Right renal cortex interstitium (tissue), 3 donors: ENCODE measurements at regions not wholly inside any gene's neighbourhood (a gene's known extent, or its start where the extent isn't known, plus 50 kb on each side); places are given as distances from the start of the nearest gene placed in this dataset.
"Not testable (repeated sequence)": the region's sequence is repeated elsewhere in the genome, so short reads cannot be mapped to it uniquely, and the experiment has no call there.

Experiments
- DNase-seq, 3 donors: peaks; one replicate each; pipeline ENCODE4 v3.0.0-alpha.2; 2013; ENCODE audit warnings: low read depth in 3 of 3, low spot score in 2 of 3

GRCh38 chr12:8389296-8389695, 66.5 kb upstream of the CLEC6A start:
- not testable (repeated sequence) for DNase-seq

DNA sequence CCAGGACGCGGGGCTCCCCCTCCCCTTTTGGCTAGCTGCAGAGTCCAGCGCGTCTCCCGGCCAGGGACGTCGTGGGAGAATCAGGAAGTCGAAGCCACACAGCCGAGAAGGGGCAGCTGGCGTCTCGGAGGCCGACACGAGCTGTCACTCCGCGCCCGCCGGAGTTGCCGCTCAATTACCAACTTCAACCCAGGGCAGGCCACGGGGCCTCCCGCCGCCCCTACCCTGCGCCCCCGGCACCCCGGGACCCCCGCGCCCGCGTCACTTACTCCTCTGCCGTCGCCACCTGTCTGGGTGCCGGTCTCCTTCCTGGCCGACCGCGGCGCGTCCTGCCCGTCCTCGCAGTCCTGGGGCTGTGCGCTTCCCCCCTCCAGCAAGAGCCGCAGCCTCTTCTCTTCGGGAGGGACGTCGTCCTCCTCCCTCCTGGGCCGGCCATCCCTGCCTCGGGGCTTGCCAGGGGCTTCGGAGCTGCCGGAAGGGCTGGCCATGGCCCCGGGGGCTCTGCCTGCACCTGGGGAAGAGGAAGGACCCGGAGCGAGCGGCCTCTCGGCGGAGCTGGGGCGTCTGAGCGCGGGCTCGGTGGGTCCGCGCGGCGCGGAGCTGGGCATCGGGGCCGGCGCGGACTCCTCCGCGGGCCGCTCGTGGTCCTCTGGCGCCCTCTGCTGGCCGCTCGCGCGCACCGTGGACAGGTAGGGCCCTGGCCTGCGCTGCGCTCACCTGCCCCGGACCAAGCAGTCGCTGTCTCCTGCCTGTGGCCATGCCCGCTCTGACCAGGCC, 65.6 kb upstream of the CLEC6A start:
- DNase-seq, result peak in 2 of 3 donors; percentile 27 to 30

DNA sequence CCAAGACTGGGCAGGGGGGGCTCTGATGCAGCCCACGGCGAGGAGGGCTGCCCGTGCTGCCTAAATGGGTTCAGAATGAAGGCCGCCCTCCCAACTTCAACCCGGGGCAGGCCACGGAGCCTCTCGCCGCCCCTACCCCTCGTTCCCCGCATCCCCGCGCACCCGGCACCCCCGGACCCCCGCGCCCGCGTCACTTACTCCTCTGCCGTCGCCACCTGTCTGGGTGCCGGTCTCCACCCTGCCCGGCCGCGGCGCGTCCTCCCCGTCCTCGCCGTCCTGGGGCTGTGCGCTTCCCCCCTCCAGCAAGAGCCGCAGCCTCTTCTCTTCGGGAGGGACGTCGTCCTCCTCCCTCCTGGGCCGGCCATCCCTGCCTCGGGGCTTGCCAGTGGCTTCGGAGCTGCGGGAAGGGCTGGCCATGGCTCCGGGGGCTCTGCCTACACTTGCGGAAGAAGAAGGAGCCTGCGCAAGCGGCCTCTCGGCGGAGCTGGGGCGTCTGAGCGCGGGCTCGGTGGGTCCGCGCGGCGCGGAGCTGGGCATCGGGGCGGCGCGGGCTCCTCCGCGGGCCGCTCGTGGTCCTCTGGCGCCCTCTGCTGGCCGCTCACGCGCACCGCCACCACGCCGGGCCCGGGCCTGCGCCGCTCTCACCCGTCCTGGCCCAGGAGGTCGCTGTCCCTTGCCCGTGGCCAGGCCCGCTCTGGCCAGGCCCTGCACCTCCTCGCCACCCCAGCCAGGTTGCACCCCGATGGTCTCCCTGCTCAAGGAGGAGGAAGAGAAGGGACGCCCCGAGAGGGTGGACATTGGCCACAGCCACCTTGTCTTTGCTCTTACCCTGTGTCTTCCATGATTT, 59.3 kb upstream of the CLEC6A start:
- DNase-seq, result not testable (repeated sequence)

DNA sequence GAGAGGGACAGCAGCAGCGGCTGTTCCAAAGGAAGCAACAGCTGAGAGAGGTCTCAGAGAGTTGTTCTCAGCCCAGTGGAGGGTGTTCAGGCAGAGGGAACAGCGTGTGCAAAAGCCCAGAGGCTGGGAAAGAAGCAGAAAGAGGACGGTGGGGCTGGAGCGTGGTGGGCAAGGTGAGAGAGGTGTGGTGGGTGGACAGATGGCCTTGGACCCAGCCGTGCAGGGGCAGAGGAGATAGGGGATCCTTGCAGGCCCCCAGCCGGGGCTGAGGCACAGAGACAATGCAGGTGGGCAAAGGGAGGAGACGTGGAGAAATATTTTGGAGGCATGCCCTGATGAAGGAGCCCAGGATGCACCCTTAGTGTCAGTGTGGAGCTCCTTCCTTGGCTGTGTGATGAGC, 58.4 kb upstream of the CLEC6A start:
- not testable (repeated sequence) for DNase-seq

DNA sequence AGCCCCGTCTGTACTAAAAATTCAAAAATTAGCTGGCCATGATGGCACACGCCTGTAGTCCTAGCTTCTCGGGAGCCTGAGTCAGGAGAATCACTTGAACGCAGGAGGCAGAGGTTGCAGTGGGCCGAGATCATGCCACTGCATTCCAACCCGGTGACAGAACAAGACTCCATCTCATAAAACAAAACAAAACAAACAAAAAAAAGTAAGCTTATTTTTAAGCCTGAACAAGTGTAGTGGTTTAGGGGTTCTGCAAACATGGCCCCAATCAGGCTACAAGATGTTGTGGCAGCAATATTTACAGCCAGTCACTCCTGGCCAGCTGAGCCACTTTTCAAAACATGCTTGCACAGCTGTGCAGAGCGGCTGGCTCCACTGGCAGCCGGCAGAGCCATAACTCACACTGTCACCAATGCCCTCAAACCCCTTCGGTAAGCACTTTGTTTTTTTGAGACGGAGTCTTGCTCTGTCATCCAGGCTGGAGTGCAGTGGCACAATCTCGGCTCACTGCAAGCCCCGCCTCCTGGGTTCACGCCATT, 56.2 kb upstream of the CLEC6A start:
- not testable (repeated sequence) for DNase-seq

GRCh38 chr12:8403834-8404233, 51.9 kb upstream of the CLEC6A start:
- DNase-seq, result not testable (repeated sequence)

DNA sequence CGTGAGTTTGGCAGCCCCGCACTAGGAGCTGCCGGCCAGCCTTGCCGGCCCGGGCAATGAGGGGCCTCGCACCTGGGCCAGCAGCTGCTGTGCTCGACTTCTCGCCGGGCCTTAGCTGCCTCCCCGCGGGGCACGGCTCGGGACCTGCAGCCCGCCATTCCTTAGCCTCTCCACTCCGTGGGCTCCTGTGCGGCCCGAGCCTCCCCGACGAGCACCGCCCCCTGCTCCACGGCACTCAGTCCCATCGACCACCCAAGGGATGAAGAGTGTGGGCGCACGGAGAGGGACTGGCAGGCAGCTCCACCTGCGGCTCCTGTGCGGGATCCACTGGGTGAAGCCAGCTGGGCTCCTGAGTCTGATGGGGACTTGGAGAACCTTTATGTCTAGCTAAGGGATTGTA, 51.4 kb upstream of the CLEC6A start:
- DNase-seq, result not testable (repeated sequence)
